IMR-90 (cell line): ENCODE measurements at regions not wholly inside any gene's neighbourhood (a gene's known extent, or its start where the extent isn't known, plus 50 kb on each side); places are given as distances from the start of the nearest gene placed in this dataset.

Experiments used
- ATAC-seq: fragments of 200-7000 bp; cut with Tn5 transposase; 2 replicates; pipeline ENCODE4 v1.9.1; 2020; ENCODE audit warnings: low read depth, mild to moderate bottlenecking, moderate library complexity
- BruUV-seq: library from RNA; stranded (reverse); fragments of 400-500 nt; replicated peaks from 2 replicates; lab custom pipeline; 2021; lab: Mats Ljungman, UMichigan
- CTCF ChIA-PET: fragments of 300-600 bp; formaldehyde crosslinking; extraction: SDS; loops from one replicate; lab custom pipeline; 2021; ENCODE audit warnings: antibody characterized with exemption; lab: Yijun Ruan, JAX
- POLR2A ChIA-PET: fragments of 300-600 bp; sonication (Branson Sonifier 250); formaldehyde crosslinking; loops from one replicate; lab custom pipeline; 2022; ENCODE audit warnings: antibody characterized with exemption; ENCODE audit not compliant: unreplicated experiment; lab: Charles Lee
- DNase-seq: peaks from one replicate; pipeline ENCODE4 v3.0.0; 2013
- H2AFZ ChIP-seq: replicated peaks from 2 replicates; pipeline ENCODE3; 2013; ENCODE audit warnings: low read length, mild to moderate bottlenecking; ENCODE audit not compliant: poor library complexity
- H2AK5ac ChIP-seq: 2 replicates; pipeline ENCODE4 v1.6.1; 2013; ENCODE audit warnings: low read depth, low read length, inconsistent platforms
- H2AK9ac ChIP-seq: replicated peaks from 2 replicates; pipeline ENCODE3; 2013; ENCODE audit warnings: mild to moderate bottlenecking, low read depth, low read length, moderate library complexity; ENCODE audit not compliant: poor library complexity
- H2BK120ac ChIP-seq: 2 replicates; pipeline ENCODE4 v1.6.1; 2013; ENCODE audit warnings: low read depth, low read length, inconsistent platforms
- H2BK15ac ChIP-seq: 3 replicates; pipeline ENCODE4 v1.6.1; 2013; ENCODE audit warnings: low read depth, low read length, inconsistent platforms
- H2BK20ac ChIP-seq: 2 replicates; pipeline ENCODE4 v1.6.1; 2013; ENCODE audit warnings: low read depth, mild to moderate bottlenecking, inconsistent platforms, low read length, moderate library complexity
- H2BK5ac ChIP-seq: 2 replicates; pipeline ENCODE4 v1.6.1; 2013; ENCODE audit warnings: mild to moderate bottlenecking, low read depth, low read length, inconsistent platforms; ENCODE audit not compliant: poor library complexity, severe bottlenecking
- H3K14ac ChIP-seq: replicated peaks from 2 replicates; pipeline ENCODE4 v1.6.1; 2013; ENCODE audit warnings: low read depth, low read length, inconsistent platforms
- H3K18ac ChIP-seq: 2 replicates; pipeline ENCODE4 v1.6.1; 2013; ENCODE audit warnings: low read depth, low read length, control low read depth
- H3K23ac ChIP-seq: 2 replicates; pipeline ENCODE4 v1.6.1; 2013; ENCODE audit warnings: low read depth, low read length, inconsistent platforms
- H3K27ac ChIP-seq: 2 replicates; pipeline ENCODE4 v1.5.1; 2013; ENCODE audit warnings: mild to moderate bottlenecking, control low read depth, low read length; ENCODE audit not compliant: insufficient read depth
- H3K27me3 ChIP-seq: 2 replicates; pipeline ENCODE4 v1.6.1; 2013; ENCODE audit warnings: low read length; ENCODE audit not compliant: control insufficient read depth, insufficient read depth
- H3K36me3 ChIP-seq: 2 replicates; pipeline ENCODE4 v1.6.1; 2013; ENCODE audit warnings: low read length, mixed read lengths; ENCODE audit not compliant: control insufficient read depth, insufficient read depth
- H3K4ac ChIP-seq: 2 replicates; pipeline ENCODE4 v1.6.1; 2013; ENCODE audit warnings: low read depth, low read length, inconsistent platforms
- H3K4me1 ChIP-seq: 2 replicates; pipeline ENCODE4 v1.6.1; 2013; ENCODE audit warnings: low read length, mixed read lengths; ENCODE audit not compliant: control insufficient read depth, insufficient read depth
- H3K4me2 ChIP-seq: 2 replicates; pipeline ENCODE4 v1.6.1; 2013; ENCODE audit warnings: low read depth, mild to moderate bottlenecking, control low read depth, low read length, moderate library complexity
- H3K4me3 ChIP-seq: 2 replicates; pipeline ENCODE4 v1.5.1; 2013; ENCODE audit warnings: low read depth, mild to moderate bottlenecking, control low read depth, low read length, moderate library complexity; ENCODE audit not compliant: insufficient read depth
- H3K56ac ChIP-seq: 2 replicates; pipeline ENCODE4 v1.6.1; 2013; ENCODE audit warnings: low read length, inconsistent platforms; ENCODE audit not compliant: insufficient read depth; ENCODE audit errors: extremely low read depth
- H3K79me1 ChIP-seq, 2 experiments: 2 replicates each; pipeline ENCODE4 v1.6.1; 2013; ENCODE audit warnings: low read length in 2 of 2, inconsistent platforms in 1 of 2, low read depth in 1 of 2
- H3K9ac ChIP-seq: 2 replicates; pipeline ENCODE4 v1.6.1; 2013; ENCODE audit warnings: low read depth, low read length, control low read depth
- H3K9me1 ChIP-seq: 2 replicates; pipeline ENCODE4 v1.6.1; 2013; ENCODE audit warnings: low read length, inconsistent platforms; ENCODE audit not compliant: insufficient read depth
- H3K9me3 ChIP-seq: 2 replicates; pipeline ENCODE4 v1.6.1; 2013; ENCODE audit warnings: low read length; ENCODE audit not compliant: control insufficient read depth, insufficient read depth
- H4K20me1 ChIP-seq: 2 replicates; pipeline ENCODE4 v1.6.1; 2013; ENCODE audit warnings: low read length, inconsistent platforms; ENCODE audit not compliant: insufficient read depth
- H4K5ac ChIP-seq: 2 replicates; pipeline ENCODE4 v1.6.1; 2013; ENCODE audit warnings: mild to moderate bottlenecking, low read depth, low read length, control low read depth
- H4K8ac ChIP-seq, 2 experiments: 2 replicates each; pipeline ENCODE4 v1.6.1; 2013; ENCODE audit warnings: low read depth in 2 of 2, low read length in 2 of 2, control low read depth in 1 of 2, inconsistent platforms in 1 of 2
- H4K91ac ChIP-seq: 2 replicates; pipeline ENCODE4 v1.6.1; 2013; ENCODE audit warnings: low read depth, low read length, inconsistent platforms; ENCODE audit not compliant: insufficient read depth
- BHLHE40 ChIP-seq: fragments of 150-350 bp; IDR thresholded peaks from 2 replicates; pipeline ENCODE4 v1.6.1; 2016; ENCODE audit warnings: mild to moderate bottlenecking, low read depth, low read length
- FOS ChIP-seq: fragments of 150-350 bp; IDR thresholded peaks from 2 replicates; pipeline ENCODE4 v1.6.1; 2016; ENCODE audit warnings: low read depth, low read length
- MAFK ChIP-seq: IDR thresholded peaks from 2 replicates; pipeline ENCODE4 v1.6.1; 2012; ENCODE audit warnings: low read depth, low read length, improper control_type of control experiment
- SMC3 ChIP-seq: fragments of 150-350 bp; IDR thresholded peaks from 2 replicates; pipeline ENCODE4 v1.6.1; 2016; ENCODE audit warnings: low read depth, mild to moderate bottlenecking, antibody characterized with exemption, low read length, moderate library complexity
- WGBS, 2 experiments: methylation state at CpG; one replicate each; pipeline versions ENCODE4 v1.1.5 to v1.1.7; 2013; ENCODE audit warnings: missing lambda C conversion rate in 2 of 2; ENCODE audit not compliant: insufficient read length in 1 of 2; ENCODE audit errors: extremely low coverage in 2 of 2; 5-methylcytosine and 5-hydroxymethylcytosine counted together
- dilution Hi-C: fragments of 300-500 bp; cut with HindIII; formaldehyde crosslinking; loops from one replicate; pipeline ENCODE4 v1.14.3; 2018; ENCODE audit warnings: low sequenced_read_pairs; ENCODE audit not compliant: unreplicated experiment
- in situ Hi-C: fragments of 300-500 bp; cut with MboI; formaldehyde crosslinking; loops from 3 replicates; pipeline ENCODE4 v1.14.3; 2019; ENCODE audit warnings: low sequenced_read_pairs, inconsistent platforms, mixed read lengths
- intact Hi-C: fragments of 100-400 bp; cut with micrococcal nuclease; formaldehyde crosslinking; loops from 2 replicates; pipeline ENCODE4 v1.10.0; 2022

GRCh38 chr11:15772547-15772946 lies 583.8 kb downstream of the SOX6 start:
- Histone ChIP-seq H3K79me1 (no peaks in the 10 kb centered on the region), H3K4me2 (no peak overlapping the region), H3K36me3 (no peaks in the 10 kb centered on the region), H2AK9ac (no peak overlapping the region), H2AFZ (no peak overlapping the region), H3K9ac (no peak overlapping the region), H3K56ac (no peak overlapping the region), H3K27me3 (no peaks in the 10 kb centered on the region; the same call in 1 of the 2 replicates), H3K9me1 (no peaks in the 10 kb centered on the region), H3K18ac (no peak overlapping the region), H2BK15ac (no peak overlapping the region), H3K4me1 (peaks cover 6% of the 10 kb centered on the region; the same call in 1 of the 2 replicates), H4K8ac (no peak overlapping the region), H3K9me3 (no peaks in the 10 kb centered on the region), H2BK5ac (no peak overlapping the region), H4K20me1 (no peaks in the 10 kb centered on the region), H2AK5ac (no peak overlapping the region), H3K4ac (no peak overlapping the region), H2BK120ac (no peak overlapping the region), H3K23ac (no peak overlapping the region), H4K5ac (no peak overlapping the region), H2BK20ac (no peak overlapping the region), H3K14ac (no peak overlapping the region), H3K4me3 (no peak overlapping the region), H3K27ac (no peak overlapping the region), H4K91ac (no peak overlapping the region)
- intact Hi-C loops (no loop called here), in situ Hi-C loops (no loop called here), dilution Hi-C loops (no loop called here)
- no TSS peak for BruUV-seq
- ATAC-seq (no peak), DNase-seq (no peak)
- WGBS, 2 experiments, result no CpG with 5 or more reads among the region's 3 CpGs
- CTCF ChIA-PET, result interaction anchor here (1.0 kb wide), 1 partner anchor 42 kb away, joined by 4 read pairs; no protein-coding TSS in a partner anchor
- POLR2A ChIA-PET, result interaction anchor here (0.6 to 0.7 kb wide), 2 partner anchors 24 to 320 kb away, joined by 3 to 6 read pairs; no protein-coding TSS in a partner anchor
- TF ChIP-seq FOS (no peak), BHLHE40 (no peak), MAFK (no peak), SMC3 (no peak)
